C4-2B (cell line): ENCODE measurements at regions not wholly inside any gene's neighbourhood (a gene's known extent, or its start where the extent isn't known, plus 50 kb on each side); places are given as distances from the start of the nearest gene placed in this dataset.

Experiments used
- H3K27ac ChIP-seq: fragments of 450-650 bp; 2 replicates; pipeline ENCODE4 v1.5.1; 2017
- ZFX ChIP-seq: fragments of 450-650 bp; IDR thresholded peaks from 2 replicates; pipeline ENCODE4 v1.6.1; 2017
- TF ChIP-seq, protein P1 (sequence below): fragments of 450-650 bp; conservative IDR thresholded peaks from 2 replicates; pipeline ENCODE4 v1.5.1; 2017; ENCODE audit warnings: mild to moderate bottlenecking

DNA sequence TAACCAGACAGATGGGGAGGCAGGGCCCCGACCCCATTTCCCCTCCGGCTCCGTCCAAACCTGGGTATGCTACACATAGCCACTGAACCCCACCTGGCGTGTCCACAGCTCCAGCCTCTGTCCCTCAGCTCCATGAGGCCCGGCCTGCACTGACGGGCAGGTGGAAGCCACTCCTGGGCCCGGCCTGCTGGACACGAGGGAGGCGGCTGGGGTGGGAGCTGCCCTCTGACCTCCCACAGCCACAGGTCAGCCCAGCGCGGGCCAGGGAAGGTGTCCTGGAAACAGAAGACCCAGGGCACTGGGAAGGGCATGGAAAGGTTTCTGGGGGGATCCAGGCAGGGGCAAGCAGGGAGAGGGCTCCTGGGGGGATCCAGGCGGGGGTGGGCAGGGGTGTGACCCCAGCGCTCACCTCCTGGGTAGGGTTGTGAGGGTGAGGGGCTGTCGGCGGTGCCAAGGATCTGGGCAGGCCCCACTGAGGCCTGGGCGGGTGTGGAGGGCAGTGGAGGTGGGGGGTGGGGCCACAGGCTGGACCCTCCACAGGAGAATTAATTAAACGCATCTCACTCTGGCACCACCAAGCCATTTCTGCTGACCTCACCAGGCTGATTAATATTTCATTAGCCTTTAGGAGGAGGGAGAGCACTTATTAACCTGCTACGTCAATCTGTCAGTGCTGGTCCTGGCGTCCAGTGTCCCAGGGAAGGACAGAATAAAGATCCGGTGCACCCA lies 108.9 kb downstream of the UNCX start:
- no peak for TF ChIP-seq ZFX
- TF ChIP-seq, protein P1, sequence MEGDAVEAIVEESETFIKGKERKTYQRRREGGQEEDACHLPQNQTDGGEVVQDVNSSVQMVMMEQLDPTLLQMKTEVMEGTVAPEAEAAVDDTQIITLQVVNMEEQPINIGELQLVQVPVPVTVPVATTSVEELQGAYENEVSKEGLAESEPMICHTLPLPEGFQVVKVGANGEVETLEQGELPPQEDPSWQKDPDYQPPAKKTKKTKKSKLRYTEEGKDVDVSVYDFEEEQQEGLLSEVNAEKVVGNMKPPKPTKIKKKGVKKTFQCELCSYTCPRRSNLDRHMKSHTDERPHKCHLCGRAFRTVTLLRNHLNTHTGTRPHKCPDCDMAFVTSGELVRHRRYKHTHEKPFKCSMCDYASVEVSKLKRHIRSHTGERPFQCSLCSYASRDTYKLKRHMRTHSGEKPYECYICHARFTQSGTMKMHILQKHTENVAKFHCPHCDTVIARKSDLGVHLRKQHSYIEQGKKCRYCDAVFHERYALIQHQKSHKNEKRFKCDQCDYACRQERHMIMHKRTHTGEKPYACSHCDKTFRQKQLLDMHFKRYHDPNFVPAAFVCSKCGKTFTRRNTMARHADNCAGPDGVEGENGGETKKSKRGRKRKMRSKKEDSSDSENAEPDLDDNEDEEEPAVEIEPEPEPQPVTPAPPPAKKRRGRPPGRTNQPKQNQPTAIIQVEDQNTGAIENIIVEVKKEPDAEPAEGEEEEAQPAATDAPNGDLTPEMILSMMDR: no peak
- no peak overlapping the region for H3K27ac ChIP-seq

DNA sequence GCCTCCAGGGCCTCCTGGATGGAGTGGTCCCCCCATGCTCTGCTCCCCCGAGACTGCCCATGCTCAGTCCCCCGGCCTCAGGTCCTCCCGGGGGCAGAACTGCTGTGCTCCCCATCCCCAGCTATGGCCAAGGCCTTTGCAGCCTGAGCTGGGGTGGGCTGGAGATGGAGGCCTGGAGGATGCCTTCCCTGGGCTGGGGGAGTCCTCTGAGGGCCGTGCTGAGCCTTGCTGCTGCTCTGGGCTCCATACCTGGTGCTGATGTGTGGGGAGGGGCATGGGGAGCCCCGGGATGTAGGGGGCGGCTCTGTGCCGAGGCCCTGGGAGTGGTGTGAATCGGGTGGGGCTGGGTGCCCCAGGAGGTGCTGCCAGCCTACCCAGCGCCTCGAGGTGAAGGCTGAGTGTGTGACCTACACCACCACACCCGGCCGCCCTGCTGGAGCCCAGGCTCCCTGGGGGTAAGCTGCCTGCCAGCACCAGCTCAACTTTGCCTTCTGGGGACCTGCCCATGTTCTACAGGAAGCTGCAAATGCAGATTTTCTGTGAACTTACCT lies 109.5 kb downstream of the UNCX start:
- TF ChIP-seq ZFX: no peak
- TF ChIP-seq, protein P1: no peak
- no peak overlapping the region for H3K27ac ChIP-seq

DNA sequence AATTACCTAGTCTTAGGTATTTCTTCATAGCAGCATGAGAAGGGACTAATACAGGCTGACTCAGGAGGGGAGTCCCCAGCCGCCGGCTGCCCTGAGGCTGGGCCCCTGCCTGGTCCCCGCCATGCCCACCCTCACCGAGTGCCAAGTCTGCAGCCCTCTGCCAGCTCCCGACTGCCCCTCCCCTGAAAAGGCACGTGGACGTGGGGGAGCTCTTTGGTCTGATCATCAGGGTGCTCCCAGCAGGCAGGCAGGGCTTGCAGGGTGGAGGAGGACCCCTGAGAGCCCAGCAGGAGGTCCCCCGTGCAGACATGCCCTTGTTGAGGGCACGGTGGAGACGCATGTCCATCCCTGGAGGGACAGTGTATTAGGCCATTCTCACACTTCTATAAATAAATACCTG lies 110.9 kb downstream of the UNCX start:
- TF ChIP-seq, protein P1: no peak
- TF ChIP-seq ZFX: no peak
- H3K27ac ChIP-seq: no peak overlapping the region

DNA sequence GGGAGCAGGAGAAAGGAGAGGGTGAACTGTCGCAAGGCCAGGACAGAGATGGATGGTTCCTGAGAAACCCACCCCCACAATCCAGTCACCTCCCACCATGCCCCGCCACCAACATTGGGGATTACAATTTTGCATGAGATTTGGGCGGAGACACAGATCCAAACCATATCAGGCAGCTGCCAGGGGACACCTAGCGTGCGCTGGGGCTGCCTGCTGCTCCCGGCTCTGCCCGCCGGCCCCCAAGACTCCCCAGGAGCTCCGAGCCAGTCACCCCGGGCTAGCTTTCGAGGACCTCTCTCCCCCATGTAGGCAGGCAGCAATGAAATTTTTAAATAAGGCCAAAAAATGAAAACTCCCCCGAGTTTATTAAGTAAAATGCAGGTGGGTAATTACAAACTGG lies 111.7 kb downstream of the UNCX start:
- no peak overlapping the region for H3K27ac ChIP-seq
- TF ChIP-seq, protein P1: no peak

DNA sequence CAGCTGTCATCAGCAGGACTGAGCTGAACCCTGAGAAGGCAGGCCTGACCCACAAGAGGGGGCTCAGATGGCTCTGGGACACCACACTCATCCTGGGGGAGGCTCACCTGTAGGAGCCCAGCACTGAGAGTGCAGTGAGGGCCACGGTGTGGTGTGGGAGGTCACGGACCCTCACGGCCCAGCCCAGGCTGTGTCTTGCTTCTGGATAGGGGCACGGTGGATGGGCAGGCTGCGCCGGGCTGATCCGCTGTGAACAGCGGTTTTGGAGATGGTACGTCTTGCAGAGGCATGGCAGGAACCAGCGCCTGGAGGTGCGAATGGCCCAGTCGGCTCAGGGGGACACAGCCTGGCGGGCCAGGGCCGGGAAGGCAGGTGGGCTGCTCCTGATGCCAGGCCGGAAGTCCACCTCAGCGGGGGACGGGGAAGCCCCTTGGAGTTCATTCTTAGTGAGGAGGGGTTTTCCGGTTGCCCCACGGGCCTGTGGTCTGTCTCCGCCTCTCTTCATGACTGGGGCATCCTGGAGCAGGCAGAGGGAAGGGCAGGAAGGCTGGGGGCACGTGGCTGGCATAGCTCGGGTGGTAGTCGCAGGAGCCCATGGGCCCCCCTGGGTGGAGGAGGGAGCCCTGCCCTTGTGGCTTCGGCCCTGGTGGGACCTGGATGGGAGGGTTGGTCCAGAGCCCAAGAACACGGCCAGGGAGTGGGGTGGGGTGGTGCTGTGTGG lies 112.5 kb downstream of the UNCX start:
- no peak for TF ChIP-seq ZFX
- TF ChIP-seq, protein P1: no peak
- no peak overlapping the region for H3K27ac ChIP-seq

DNA sequence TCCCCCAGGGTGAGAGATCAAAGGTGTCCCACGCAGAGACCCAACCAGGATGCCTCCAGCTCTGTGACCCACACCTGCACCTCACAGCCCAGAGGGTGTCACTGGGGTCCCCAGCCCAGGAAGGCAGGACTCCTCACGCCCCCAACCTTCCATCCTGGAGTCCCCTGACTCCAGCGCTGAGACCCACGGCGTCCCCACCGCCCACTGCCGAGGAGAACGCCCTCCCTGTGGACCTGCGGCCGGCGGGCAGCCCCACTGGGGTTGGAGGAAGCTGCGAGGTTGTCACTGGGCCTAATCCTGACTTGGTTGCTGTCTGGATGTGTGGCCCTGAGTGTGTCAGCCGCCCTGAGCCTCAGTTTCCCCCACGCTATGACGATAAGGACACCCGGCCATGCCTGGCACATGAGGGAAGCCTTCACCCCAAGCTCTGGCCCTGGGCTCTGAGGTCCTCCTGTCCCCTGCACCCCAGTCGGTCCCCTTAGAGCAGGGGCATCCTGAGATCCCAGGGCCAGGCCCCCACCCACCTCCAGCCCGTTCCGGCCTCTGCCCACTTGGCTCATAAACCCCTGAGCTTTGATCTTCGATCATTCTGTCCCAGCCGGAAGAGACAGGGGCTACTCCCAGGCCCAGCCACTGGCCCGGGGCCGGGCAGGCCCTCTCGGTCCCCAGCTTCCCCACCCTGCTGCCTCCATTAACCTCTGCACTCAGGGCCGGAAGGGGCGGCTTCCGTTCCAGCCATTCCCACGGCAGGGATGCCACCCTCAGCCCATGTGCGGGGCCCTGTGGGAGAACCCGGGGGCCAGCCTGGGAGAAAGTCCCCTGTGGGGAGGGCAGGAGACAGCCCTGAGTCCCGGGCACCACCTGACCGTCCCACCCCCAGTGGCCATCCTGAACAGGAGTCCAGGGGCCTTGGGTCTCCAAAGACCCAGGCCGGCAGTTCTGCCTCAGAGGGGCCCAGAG lies 113.2 kb downstream of the MICALL2 start:
- no peak overlapping the region for H3K27ac ChIP-seq

More for the DNA sequence above, 113.2 kb downstream of the MICALL2 start:
- TF ChIP-seq, protein P1: no peak
- TF ChIP-seq ZFX: no peak
